HT1080 (cell line): ENCODE measurements at regions not wholly inside any gene's neighbourhood (a gene's known extent, or its start where the extent isn't known, plus 50 kb on each side); places are given as distances from the start of the nearest gene placed in this dataset.
A peak's percentile ranks its signal among the peaks of the same experiment; 100 is the strongest.

Source experiments
- DNase-seq: peaks from one replicate; pipeline ENCODE4 v3.0.0-alpha.2; 2015; ENCODE audit warnings: low read depth

DNA sequence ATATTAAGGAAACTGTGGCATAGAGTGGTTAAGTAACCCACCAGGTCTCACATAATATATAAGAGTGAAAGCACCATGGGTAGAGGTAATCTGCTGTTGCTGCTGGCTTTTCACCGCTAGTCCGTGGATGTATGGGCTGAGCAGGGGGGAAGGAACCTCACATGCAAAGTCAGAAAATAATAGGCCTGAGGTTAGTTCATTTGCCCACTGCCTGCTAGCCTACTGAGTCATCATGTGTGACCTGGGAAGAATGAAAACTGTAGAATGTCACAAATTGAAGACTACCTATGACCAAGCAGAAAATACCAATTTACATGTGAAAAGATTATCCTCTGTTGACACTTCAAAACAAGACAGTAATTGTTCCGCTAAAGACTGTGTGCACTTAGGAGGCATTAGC, 560.1 kb upstream of the FAT3 start:
- DNase-seq = peak; percentile 51

GRCh38 chr11:91660036-91660435, 564.6 kb upstream of the FAT3 start:
- no peak for DNase-seq

- no peak for DNase-seq
Observed at GRCh38 chr11:91654686-91655085, 569.9 kb upstream of the FAT3 start.

DNA sequence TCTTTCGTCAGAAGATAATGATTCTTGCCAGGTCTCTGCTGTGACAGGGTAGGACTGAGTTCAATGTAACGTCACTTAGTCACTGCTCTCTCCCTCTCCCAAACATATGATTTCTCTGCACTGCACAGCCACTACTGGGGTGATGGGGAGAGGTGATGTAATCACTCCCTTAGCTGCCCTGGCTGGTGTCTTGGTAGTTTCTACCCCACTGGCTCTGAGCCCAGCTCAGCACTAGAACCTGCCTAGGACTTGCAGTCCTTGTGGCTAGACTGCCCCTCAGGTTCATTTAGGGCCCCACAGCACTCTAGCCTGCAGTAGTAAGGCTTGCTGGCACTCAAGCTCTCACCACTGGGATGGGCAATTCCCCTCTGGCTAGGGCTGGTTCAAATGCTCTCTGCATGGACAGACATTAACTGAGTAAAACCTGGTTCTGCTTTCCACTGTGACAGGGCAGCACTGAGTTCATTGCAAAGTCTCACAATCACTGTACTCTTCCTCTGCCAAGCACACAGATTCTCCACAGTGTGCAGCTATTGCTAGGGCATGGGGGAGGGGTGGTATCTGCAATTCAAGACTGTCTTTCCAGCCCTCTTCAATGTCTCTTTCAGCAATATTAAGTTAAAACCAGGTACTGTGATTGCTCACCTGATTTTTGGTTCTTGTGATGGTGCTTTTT, 571.4 kb upstream of the FAT3 start:
- peak; percentile 21 for DNase-seq

DNA sequence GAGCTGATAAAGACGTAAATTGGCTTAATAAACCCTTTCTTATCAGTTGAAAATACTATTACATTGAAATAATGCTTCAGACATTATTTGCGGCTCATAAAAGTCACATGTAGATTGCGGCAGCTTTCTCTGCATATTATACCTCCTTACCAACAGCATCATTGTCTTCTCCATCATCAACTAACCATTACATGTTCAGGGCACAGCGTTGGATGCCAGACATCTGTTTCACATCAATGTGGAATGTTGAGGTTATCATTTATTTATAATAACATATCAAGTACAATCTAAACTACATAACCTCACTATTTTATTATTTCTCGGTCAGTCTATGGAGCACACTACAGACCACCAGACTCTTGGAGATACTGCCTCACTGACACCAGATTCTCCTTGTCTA, 573.8 kb upstream of the FAT3 start:
- DNase-seq = no peak

DNA sequence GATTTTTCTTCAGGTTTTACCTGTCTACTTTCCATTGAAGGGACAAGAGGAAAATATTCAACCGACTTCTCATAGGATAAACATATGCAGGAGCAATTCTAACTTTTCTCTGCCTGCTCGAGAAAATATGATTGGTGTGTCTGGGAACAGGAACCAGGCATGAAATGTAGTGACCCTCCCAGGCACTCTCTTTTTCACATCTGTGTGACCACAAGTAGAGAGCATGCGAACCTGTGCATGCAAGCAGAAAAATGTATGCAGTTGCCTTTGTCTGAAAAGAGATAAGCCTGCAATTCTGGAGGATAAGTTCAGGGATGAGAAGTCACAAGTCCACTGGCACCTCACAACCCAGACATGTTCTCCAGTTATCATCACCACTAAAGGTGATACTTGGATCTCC, 583.5 kb upstream of the FAT3 start:
- DNase-seq = no peak

- no peak for DNase-seq
Observed at GRCh38 chr11:91639359-91639758, 585.3 kb upstream of the FAT3 start.

DNA sequence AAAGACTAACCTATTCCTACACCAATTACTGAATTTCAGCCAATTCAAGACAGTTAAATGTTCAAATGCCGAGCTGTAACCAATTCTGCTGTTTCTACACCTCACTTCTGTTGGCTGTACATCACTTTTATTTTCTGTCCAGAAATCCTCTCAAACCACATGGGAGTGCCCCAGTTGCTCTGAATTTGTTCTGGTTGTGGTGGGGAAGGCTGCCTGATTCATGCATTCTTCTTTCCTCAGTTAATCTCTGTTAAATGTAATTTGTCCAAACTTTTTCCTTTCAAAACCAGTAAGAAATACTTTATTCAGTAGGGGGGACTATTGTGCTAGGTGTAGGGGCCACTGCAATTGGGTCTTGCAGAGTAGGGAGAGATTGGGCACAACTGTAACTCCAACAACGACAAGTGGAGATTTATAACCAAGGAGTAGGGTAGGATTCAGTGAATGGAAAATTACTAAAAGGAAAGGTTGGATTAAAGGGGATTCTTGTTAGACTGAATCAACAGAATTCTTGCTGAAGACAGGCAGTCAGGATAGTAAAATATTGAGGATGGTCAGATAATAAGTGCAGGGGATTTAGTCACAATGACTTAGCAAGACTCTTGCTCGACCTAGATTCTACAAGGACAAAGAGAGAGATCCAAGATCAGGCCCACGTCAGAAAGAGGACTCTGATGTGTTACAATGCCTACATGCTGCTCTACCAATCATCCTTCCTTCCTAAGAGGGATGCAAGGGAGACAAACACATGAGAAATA, 593.5 kb upstream of the FAT3 start:
- no peak for DNase-seq

DNA sequence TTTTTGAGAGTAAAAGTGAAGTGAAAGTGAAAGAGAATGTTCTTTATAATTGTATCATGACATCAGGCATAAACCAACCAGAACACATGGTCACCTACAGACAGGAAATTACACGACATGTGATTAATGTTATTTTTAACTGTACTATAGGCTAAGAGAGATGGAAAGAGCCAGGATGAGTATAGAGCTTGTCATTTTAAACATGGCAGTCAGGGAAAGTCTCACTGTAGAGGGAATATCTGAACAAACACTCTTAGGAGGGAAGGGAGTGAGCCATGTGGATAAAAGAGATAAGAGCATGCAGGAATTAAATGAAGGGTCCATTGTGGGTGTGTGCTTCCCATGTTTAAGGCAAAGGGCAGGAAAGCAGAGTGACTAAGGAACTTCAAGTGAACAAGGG, 599.1 kb upstream of the FAT3 start:
- DNase-seq = peak; percentile 52

GRCh38 chr11:91624021-91624420, 600.6 kb upstream of the FAT3 start:
- no peak for DNase-seq

GRCh38 chr11:91608677-91609076, 615.9 kb upstream of the FAT3 start:
- no peak for DNase-seq

- no peak for DNase-seq
Observed at GRCh38 chr11:91596111-91596510, 628.5 kb upstream of the FAT3 start.

GRCh38 chr11:91591021-91591420, 633.6 kb upstream of the FAT3 start:
- DNase-seq = no peak

GRCh38 chr11:91587131-91587530, 637.5 kb upstream of the FAT3 start:
- peak; percentile 64 for DNase-seq

DNA sequence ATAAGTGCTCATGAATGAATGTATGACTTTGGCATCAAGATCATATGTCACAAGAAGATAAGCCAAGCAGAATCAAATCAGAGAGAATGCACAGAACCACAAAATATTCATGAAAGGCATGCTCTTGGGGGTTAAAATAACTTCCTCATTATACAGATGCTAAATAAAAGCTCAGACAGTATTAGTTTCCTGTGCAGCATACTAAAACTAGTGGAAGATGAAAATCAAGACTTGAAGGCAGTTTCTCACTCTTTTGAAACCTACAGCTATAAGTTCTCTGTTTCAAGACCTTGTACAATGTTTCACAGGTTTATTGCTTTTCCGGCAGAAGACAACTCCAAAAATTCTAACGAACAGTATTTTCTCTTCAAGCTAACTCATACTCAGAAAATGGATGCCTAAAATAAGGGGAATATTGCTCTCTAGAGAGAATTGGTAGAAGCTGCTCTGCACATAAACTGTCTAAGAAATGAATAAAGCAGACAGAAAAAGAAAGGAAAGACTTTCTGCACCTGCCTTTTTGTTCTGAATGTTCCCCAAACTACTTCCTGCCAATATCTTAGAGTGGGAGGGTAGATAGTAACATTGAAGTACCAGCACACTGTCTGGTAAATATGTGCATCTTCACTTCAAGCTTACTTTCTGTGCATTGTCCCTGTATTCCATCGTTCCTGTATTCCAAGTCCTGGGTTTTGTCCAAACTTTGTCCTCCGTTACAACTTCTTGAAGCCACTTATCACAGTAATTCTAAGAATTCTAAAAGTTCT, 639.4 kb upstream of the FAT3 start:
- DNase-seq = no peak

GRCh38 chr11:91563176-91563575, 661.4 kb upstream of the FAT3 start:
- DNase-seq = peak; percentile 14

GRCh38 chr11:91560434-91560833, 664.2 kb upstream of the FAT3 start:
- DNase-seq = no peak

DNA sequence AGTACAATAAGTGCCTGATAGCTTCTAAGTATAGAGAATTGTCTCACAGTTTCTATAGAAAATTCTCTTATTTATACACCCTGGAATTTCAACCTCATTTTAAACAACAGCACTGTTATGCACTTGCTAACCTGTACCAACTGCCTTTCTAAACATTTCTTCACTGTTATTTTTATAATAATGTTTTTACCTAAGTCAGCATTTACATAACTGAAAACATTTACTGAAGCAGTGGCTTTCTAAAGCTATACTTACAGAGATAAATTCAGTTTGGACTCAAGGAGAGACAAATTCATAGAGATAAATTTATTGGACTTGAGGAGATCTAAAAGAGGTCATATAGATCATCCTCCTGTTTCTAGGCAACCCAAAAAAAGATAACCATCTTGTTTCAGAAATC, 686.6 kb upstream of the FAT3 start:
- no peak for DNase-seq

- no peak for DNase-seq
Observed at GRCh38 chr11:91536366-91536765, 688.3 kb upstream of the FAT3 start.

GRCh38 chr11:91528965-91529364, 695.7 kb upstream of the FAT3 start:
- no peak for DNase-seq

DNA sequence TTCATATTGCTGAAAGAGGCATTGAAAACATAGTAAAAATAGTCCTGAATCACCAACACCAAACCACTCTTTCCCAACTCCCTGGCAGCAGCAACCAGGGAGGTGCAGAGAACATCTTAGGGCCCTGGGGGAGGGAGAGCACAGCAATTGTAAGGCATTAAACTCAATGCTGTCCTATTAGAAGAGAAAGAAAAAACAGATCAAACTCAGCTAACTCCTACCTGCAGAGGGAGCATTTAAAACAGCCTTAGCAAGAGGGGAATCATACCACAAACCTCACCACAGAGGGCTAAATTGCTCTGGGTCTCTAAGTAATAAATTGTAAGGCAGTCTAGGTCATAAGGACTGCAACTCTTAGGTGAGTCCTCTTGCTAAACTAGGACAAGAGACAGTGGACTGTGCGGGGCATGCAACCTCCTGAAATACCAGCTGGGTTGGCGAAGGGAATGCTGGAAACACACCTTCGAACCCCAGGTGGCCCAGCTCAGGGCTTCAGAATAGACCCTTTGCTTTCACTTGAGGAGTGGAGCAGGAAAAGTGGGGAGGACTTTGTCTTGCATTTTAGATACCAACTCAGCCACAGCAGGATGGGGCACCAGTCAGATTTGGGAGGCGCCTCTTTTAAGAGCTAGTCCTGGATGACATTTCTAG, 697.1 kb upstream of the FAT3 start:
- DNase-seq = peak; percentile 3

DNA sequence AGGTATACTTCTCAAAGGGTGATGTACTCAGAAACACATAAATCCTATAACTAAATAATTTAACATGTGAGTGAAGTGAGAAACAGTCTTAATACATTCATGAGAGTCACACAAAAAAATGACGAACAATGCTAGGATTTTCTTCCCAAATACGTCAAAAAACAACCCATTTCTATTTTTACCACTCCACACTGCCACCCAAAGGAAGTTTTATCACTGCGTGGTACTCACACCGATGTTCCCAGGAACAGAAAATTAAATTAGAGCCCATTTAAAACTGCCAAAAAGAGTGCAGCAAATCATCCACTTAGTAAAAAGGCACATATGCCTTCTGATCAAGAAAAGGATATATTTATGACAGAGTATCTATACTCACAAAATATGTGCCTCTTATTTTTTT, 710.9 kb upstream of the FAT3 start:
- DNase-seq = peak; percentile 25
